Testis (tissue), 2 donors: ENCODE measurements at regions not wholly inside any gene's neighbourhood (a gene's known extent, or its start where the extent isn't known, plus 50 kb on each side); places are given as distances from the start of the nearest gene placed in this dataset.

Source experiments
- CTCF ChIP-seq, 3 experiments: fragments of 450-650 bp in 2 of 3; fragments of 200-600 bp in 1 of 3; sonication (generic) in 1 of 3; IDR thresholded peaks; one replicate each; pipeline ENCODE4 v1.5.1; 2016 to 2019; ENCODE audit warnings: antibody characterized with exemption in 3 of 3, mild to moderate bottlenecking in 2 of 3, moderate library complexity in 1 of 3
- POLR2A ChIP-seq: fragments of 450-650 bp; IDR thresholded peaks from one replicate; pipeline ENCODE4 v1.6.1; 2017; ENCODE audit warnings: antibody characterized with exemption, mild to moderate bottlenecking, moderate library complexity

DNA sequence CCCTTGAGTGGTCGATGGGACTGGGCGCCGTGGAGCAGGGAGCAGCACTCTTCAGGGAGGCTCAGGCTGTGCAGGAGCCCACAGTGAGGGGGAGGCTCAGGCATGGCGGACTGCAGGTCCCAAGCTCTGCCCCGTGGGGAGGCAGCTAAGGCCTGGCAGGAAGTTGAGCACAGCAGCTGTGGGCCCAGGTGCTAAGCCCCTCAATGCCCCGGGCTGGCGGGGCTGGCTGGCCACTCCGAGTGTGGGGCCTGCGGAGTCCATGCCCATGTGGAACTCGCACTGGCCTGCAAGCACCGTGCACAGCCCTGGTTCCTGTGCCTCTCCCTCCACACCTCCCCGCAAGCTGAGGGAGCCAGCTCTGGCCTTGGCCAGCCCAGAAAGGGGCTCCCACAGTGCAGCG, 948.4 kb upstream of the EYS start:
- TF ChIP-seq CTCF (IDR thresholded peaks at IDR 0.05) (no peak), POLR2A (no peak)
